ENCODE measurements at regions not wholly inside any gene's neighbourhood (a gene's known extent, or its start where the extent isn't known, plus 50 kb on each side); places are given as distances from the start of the nearest gene placed in this dataset.

DNA sequence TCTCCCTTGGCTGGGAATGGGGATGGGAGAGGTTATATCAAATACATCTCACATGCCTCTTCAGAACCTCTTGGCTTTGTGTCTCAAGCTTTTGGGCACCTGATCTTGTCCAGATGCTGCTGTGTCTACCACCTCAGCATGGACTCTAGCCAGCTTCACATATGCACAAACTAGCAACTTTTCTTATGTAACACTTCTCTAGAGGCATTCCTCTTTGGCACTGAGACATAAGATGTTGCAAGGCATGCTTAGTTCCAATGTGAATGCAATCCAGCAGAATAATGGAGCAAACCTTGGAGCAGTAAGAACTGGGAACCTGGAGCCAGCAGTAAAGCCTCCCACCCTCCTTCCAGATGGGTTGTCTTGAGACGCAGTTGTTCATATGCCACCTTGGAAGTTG, 113.4 kb upstream of the TMEM47 start:
- TF ChIP-seq, protein P1, sequence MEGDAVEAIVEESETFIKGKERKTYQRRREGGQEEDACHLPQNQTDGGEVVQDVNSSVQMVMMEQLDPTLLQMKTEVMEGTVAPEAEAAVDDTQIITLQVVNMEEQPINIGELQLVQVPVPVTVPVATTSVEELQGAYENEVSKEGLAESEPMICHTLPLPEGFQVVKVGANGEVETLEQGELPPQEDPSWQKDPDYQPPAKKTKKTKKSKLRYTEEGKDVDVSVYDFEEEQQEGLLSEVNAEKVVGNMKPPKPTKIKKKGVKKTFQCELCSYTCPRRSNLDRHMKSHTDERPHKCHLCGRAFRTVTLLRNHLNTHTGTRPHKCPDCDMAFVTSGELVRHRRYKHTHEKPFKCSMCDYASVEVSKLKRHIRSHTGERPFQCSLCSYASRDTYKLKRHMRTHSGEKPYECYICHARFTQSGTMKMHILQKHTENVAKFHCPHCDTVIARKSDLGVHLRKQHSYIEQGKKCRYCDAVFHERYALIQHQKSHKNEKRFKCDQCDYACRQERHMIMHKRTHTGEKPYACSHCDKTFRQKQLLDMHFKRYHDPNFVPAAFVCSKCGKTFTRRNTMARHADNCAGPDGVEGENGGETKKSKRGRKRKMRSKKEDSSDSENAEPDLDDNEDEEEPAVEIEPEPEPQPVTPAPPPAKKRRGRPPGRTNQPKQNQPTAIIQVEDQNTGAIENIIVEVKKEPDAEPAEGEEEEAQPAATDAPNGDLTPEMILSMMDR (optimal IDR thresholded peaks at IDR 0.05 in 1 of 3, IDR thresholded peaks at IDR 0.05 in 1 of 3, conservative IDR thresholded peaks at IDR 0.05 in 1 of 3; ENCODE audit: extremely low read depth in 1 of 3, insufficient read depth in 2 of 3, low read length in 3 of 3): no peak
- TF ChIP-seq EZH2 (IDR thresholded peaks at IDR 0.05; ENCODE audit: low read length): no peak
